ENCODE measurements at regions not wholly inside any gene's neighbourhood (a gene's known extent, or its start where the extent isn't known, plus 50 kb on each side); places are given as distances from the start of the nearest gene placed in this dataset.

- Histone ChIP-seq H3K27me3 (ENCODE audit: insufficient read depth, low read depth) (no peaks in the 10 kb centered on the region), H3K4me3 (IDR thresholded peaks at IDR 0.05; ENCODE audit: insufficient read depth, low read depth, low read length) (no peak overlapping the region), H3K27ac (no peak overlapping the region), H3K4me2 (no peak overlapping the region), H3K79me2 (ENCODE audit: insufficient read depth, low read depth) (no peaks in the 10 kb centered on the region), H3K4me1 (ENCODE audit: low read depth, poor library complexity, severe bottlenecking) (no peaks in the 10 kb centered on the region), H4K20me1 (ENCODE audit: insufficient read depth) (no peaks in the 10 kb centered on the region), H3K9ac (no peak overlapping the region), H2AFZ (ENCODE audit: low read depth) (no peak overlapping the region), H3K36me3 (ENCODE audit: insufficient read depth) (no peaks in the 10 kb centered on the region)
- no peak for TF ChIP-seq CTCF (conservative IDR thresholded peaks at IDR 0.05; ENCODE audit: low read depth, low read length)
Observed at GRCh38 chr3:76346690-76347089, 561.3 kb upstream of the ZNF717 start.

- Histone ChIP-seq H3K27ac (no peak overlapping the region), H3K27me3 (ENCODE audit: insufficient read depth, low read depth) (no peaks in the 10 kb centered on the region), H3K4me3 (IDR thresholded peaks at IDR 0.05; ENCODE audit: insufficient read depth, low read depth, low read length) (no peak overlapping the region), H3K36me3 (ENCODE audit: insufficient read depth) (no peaks in the 10 kb centered on the region), H3K9ac (no peak overlapping the region), H3K79me2 (ENCODE audit: insufficient read depth, low read depth) (no peaks in the 10 kb centered on the region), H2AFZ (ENCODE audit: low read depth) (no peak overlapping the region), H3K4me2 (no peak overlapping the region), H4K20me1 (ENCODE audit: insufficient read depth) (no peaks in the 10 kb centered on the region), H3K4me1 (ENCODE audit: low read depth, poor library complexity, severe bottlenecking) (no peaks in the 10 kb centered on the region)
- TF ChIP-seq CTCF (conservative IDR thresholded peaks at IDR 0.05; ENCODE audit: low read depth, low read length), result no peak
Observed at GRCh38 chr3:76349715-76350480, 564.5 kb upstream of the ZNF717 start.

GRCh38 chr3:76352051-76352450, 566.7 kb upstream of the ZNF717 start:
- Histone ChIP-seq H3K4me2 (no peak overlapping the region), H3K4me3 (IDR thresholded peaks at IDR 0.05; ENCODE audit: insufficient read depth, low read depth, low read length) (no peak overlapping the region), H2AFZ (ENCODE audit: low read depth) (no peak overlapping the region), H3K9ac (no peak overlapping the region), H3K36me3 (ENCODE audit: insufficient read depth) (no peaks in the 10 kb centered on the region), H3K4me1 (ENCODE audit: low read depth, poor library complexity, severe bottlenecking) (no peaks in the 10 kb centered on the region), H3K79me2 (ENCODE audit: insufficient read depth, low read depth) (no peaks in the 10 kb centered on the region), H3K27me3 (ENCODE audit: insufficient read depth, low read depth) (no peaks in the 10 kb centered on the region), H3K27ac (no peak overlapping the region), H4K20me1 (ENCODE audit: insufficient read depth) (no peaks in the 10 kb centered on the region)
- no peak for TF ChIP-seq CTCF (conservative IDR thresholded peaks at IDR 0.05; ENCODE audit: low read depth, low read length)

- Histone ChIP-seq H3K9ac (no peak overlapping the region), H3K27ac (no peak overlapping the region), H3K79me2 (ENCODE audit: insufficient read depth, low read depth) (no peaks in the 10 kb centered on the region), H3K27me3 (ENCODE audit: insufficient read depth, low read depth) (no peaks in the 10 kb centered on the region), H3K36me3 (ENCODE audit: insufficient read depth) (no peaks in the 10 kb centered on the region), H3K4me1 (ENCODE audit: low read depth, poor library complexity, severe bottlenecking) (no peaks in the 10 kb centered on the region), H3K4me3 (IDR thresholded peaks at IDR 0.05; ENCODE audit: insufficient read depth, low read depth, low read length) (no peak overlapping the region), H3K4me2 (no peak overlapping the region), H4K20me1 (ENCODE audit: insufficient read depth) (no peaks in the 10 kb centered on the region), H2AFZ (ENCODE audit: low read depth) (no peak overlapping the region)
- no peak for TF ChIP-seq CTCF (conservative IDR thresholded peaks at IDR 0.05; ENCODE audit: low read depth, low read length)
Observed at GRCh38 chr3:76352511-76353284, 567.3 kb upstream of the ZNF717 start.
